Calu3 (cell line): ENCODE measurements at regions not wholly inside any gene's neighbourhood (a gene's known extent, or its start where the extent isn't known, plus 50 kb on each side); places are given as distances from the start of the nearest gene placed in this dataset.

Experiments
- BruUV-seq: library from RNA; stranded (reverse); fragments of 400-500 nt; replicated peaks from 2 replicates; lab custom pipeline; 2021; lab: Mats Ljungman, UMichigan
- CTCF ChIA-PET: fragments of 300-600 bp; sonication (Branson Sonifier 250); formaldehyde crosslinking; loops from one replicate; lab custom pipeline; 2022; ENCODE audit warnings: antibody characterized with exemption; lab: Charles Lee
- DNase-seq: peaks from one replicate; pipeline ENCODE4 v3.0.0; 2022
- H3K27ac Mint-ChIP-seq: one replicate; pipeline ENCODE4 v1.8.0; 2022; ENCODE audit warnings: mixed read lengths; ENCODE audit not compliant: unreplicated experiment
- H3K27me3 Mint-ChIP-seq: one replicate; pipeline ENCODE4 v1.8.0; 2022; ENCODE audit warnings: mixed read lengths; ENCODE audit not compliant: unreplicated experiment
- H3K36me3 Mint-ChIP-seq: one replicate; pipeline ENCODE4 v1.8.0; 2022; ENCODE audit warnings: mild to moderate bottlenecking, moderate library complexity, mixed read lengths; ENCODE audit not compliant: insufficient read depth, unreplicated experiment
- H3K4me1 Mint-ChIP-seq: one replicate; pipeline ENCODE4 v1.8.0; 2022; ENCODE audit warnings: mild to moderate bottlenecking, low read depth, mixed read lengths; ENCODE audit not compliant: unreplicated experiment
- H3K4me3 Mint-ChIP-seq: one replicate; pipeline ENCODE4 v1.8.0; 2022; ENCODE audit warnings: mild to moderate bottlenecking, low read depth, moderate library complexity, mixed read lengths; ENCODE audit not compliant: unreplicated experiment
- H3K9me3 Mint-ChIP-seq: one replicate; pipeline ENCODE4 v1.8.0; 2022; ENCODE audit warnings: low read depth, mixed read lengths; ENCODE audit not compliant: unreplicated experiment
- intact Hi-C: fragments of 100-400 bp; cut with micrococcal nuclease; formaldehyde crosslinking; loops from one replicate; pipeline ENCODE4 v1.10.0; 2022; ENCODE audit not compliant: unreplicated experiment
- TF ChIP-seq, protein P1 (sequence below): fragments of 200-600 bp; IDR thresholded peaks from one replicate; pipeline ENCODE4 v1.8.0; 2022; ENCODE audit warnings: antibody characterized with exemption; ENCODE audit not compliant: unreplicated experiment

DNA sequence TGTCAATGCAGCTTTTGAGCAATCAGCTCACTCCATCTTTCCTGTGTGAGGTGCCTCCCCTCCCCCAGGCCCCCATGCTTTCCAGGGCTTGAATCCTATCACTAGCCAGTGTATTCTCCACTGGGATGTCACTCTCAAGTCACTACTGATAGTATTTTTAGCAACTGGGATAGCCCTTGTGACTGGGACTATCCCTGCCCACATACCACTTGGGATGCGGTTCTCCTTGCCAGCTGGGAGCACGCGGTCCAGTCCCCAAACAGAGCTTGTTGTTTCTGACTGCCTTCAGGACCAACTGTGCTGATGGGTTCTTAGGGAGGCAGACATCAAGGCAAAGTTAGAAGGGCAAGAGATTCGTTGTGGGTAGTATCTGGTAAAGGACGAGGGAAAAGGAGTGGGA is 134.9 kb downstream of the FAM161A start:
- intact Hi-C loops = no loop called here
- CTCF ChIA-PET = no interaction called here
- H3K4me3 Mint-ChIP-seq = no peak overlapping the region
- BruUV-seq = no TSS peak
- DNase-seq = no peak
- no peaks in the 10 kb centered on the region for H3K4me1 Mint-ChIP-seq
- H3K9me3 Mint-ChIP-seq = no peaks in the 10 kb centered on the region
- TF ChIP-seq, protein P1, sequence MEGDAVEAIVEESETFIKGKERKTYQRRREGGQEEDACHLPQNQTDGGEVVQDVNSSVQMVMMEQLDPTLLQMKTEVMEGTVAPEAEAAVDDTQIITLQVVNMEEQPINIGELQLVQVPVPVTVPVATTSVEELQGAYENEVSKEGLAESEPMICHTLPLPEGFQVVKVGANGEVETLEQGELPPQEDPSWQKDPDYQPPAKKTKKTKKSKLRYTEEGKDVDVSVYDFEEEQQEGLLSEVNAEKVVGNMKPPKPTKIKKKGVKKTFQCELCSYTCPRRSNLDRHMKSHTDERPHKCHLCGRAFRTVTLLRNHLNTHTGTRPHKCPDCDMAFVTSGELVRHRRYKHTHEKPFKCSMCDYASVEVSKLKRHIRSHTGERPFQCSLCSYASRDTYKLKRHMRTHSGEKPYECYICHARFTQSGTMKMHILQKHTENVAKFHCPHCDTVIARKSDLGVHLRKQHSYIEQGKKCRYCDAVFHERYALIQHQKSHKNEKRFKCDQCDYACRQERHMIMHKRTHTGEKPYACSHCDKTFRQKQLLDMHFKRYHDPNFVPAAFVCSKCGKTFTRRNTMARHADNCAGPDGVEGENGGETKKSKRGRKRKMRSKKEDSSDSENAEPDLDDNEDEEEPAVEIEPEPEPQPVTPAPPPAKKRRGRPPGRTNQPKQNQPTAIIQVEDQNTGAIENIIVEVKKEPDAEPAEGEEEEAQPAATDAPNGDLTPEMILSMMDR = no peak
- H3K27me3 Mint-ChIP-seq = no peaks in the 10 kb centered on the region
- H3K36me3 Mint-ChIP-seq = no peaks in the 10 kb centered on the region
- H3K27ac Mint-ChIP-seq = no peak overlapping the region

DNA sequence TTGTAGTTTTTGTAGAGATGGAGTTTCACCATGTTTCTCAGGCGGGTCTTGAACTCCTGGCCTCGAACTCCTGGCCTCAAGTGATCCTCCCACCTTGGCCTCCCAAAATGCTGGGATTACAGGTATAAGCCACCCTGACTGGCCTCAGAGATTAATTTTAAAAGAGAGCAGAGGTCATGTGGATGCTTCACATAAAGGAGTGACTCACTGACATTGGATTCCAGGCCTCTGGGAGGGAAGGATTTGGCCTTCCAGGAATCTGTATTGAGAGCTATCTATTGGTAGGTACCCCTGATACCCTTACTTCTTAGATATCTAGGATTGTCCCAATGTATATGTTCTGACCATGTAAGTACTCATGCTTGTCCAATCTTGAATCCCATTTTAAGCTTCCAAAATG is 138.4 kb downstream of the FAM161A start:
- intact Hi-C loops = no loop called here
- DNase-seq = no peak
- CTCF ChIA-PET = no interaction called here
- TF ChIP-seq, protein P1 = no peak
- Mint-ChIP-seq H3K4me3 (no peak overlapping the region), H3K9me3 (no peaks in the 10 kb centered on the region), H3K27me3 (no peaks in the 10 kb centered on the region), H3K4me1 (no peaks in the 10 kb centered on the region), H3K27ac (no peak overlapping the region), H3K36me3 (no peaks in the 10 kb centered on the region)
- no TSS peak for BruUV-seq

DNA sequence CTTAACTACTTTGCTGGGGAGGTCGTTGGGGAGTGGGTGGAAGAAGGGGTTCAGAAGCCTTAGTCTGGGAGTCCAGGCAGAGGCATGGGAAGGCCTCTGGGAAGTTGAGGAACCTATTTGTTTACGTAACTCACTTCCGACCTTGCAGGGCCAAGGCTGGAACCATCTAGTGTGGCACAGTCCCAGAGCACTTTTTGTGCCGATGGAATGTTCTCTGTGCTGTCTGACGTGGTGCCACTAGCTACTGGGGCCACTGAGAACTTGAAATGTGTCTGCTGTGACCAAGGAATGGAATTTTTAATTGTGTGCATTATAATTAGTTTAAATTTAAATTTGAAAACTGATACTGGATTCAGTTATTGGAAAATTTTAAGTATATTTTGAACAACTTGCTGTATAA is 139.7 kb downstream of the FAM161A start:
- intact Hi-C loops = no loop called here
- TF ChIP-seq, protein P1 = no peak
- Mint-ChIP-seq H3K9me3 (no peaks in the 10 kb centered on the region), H3K4me3 (no peak overlapping the region), H3K27ac (no peak overlapping the region), H3K36me3 (no peaks in the 10 kb centered on the region), H3K4me1 (no peaks in the 10 kb centered on the region), H3K27me3 (no peaks in the 10 kb centered on the region)
- DNase-seq = no peak
- CTCF ChIA-PET = interaction anchor here (0.6 kb wide), 1 partner anchor 177 kb away, joined by 4 read pairs; no protein-coding TSS in a partner anchor
- BruUV-seq = no TSS peak

DNA sequence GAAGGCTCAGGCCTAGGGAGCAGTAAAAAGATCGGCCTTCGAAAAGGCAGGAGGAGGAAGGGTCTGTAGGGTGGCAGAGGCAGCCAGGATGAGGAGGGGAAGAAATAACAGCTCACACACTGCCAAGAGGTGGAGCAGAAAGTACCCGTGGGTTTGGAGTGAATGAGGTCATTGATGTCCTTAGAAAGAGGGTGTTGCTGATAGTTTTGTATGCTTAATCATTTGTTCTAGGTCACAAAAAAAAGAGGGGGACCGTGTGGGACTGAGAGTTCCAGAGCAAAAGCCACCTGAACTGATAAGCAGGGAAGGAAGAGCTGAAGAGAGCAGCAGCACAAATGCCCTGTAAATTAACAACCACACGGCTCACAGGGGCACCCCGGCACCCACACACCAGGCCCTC is 140.4 kb downstream of the FAM161A start:
- H3K27ac Mint-ChIP-seq = no peak overlapping the region
- no TSS peak for BruUV-seq
- no peaks in the 10 kb centered on the region for H3K27me3 Mint-ChIP-seq
- H3K4me1 Mint-ChIP-seq = peaks cover 2% of the 10 kb centered on the region
- DNase-seq = no peak
- TF ChIP-seq, protein P1 = no peak
- intact Hi-C loops = no loop called here
- CTCF ChIA-PET = interaction anchor here (0.6 to 0.8 kb wide), 4 partner anchors 78 to 694 kb away, joined by 3 to 4 read pairs (median 3); no protein-coding TSS in a partner anchor
- no peak overlapping the region for H3K4me3 Mint-ChIP-seq
- H3K9me3 Mint-ChIP-seq = no peaks in the 10 kb centered on the region
- no peaks in the 10 kb centered on the region for H3K36me3 Mint-ChIP-seq
